GM12878 (cell line): ENCODE measurements at regions not wholly inside any gene's neighbourhood (a gene's known extent, or its start where the extent isn't known, plus 50 kb on each side); places are given as distances from the start of the nearest gene placed in this dataset.

Experiments
- NRF1 ChIP-seq: conservative IDR thresholded peaks from 2 replicates; pipeline ENCODE4 v1.6.1; 2011; ENCODE audit warnings: mild to moderate bottlenecking, low read depth, low read length, improper control_type of control experiment
- POLR2A ChIP-seq: IDR thresholded peaks from 2 replicates; pipeline ENCODE4 v1.6.1; 2011; ENCODE audit warnings: low read depth, mild to moderate bottlenecking, low read length
- TCF7 ChIP-seq: IDR thresholded peaks from 2 replicates; pipeline ENCODE4 v1.6.1; 2014; ENCODE audit warnings: antibody characterized with exemption, borderline replicate concordance
- ZZZ3 ChIP-seq: IDR thresholded peaks from 2 replicates; pipeline ENCODE4 v1.6.1; 2011; ENCODE audit warnings: low read depth; ENCODE audit not compliant: control insufficient read depth, insufficient read length

DNA sequence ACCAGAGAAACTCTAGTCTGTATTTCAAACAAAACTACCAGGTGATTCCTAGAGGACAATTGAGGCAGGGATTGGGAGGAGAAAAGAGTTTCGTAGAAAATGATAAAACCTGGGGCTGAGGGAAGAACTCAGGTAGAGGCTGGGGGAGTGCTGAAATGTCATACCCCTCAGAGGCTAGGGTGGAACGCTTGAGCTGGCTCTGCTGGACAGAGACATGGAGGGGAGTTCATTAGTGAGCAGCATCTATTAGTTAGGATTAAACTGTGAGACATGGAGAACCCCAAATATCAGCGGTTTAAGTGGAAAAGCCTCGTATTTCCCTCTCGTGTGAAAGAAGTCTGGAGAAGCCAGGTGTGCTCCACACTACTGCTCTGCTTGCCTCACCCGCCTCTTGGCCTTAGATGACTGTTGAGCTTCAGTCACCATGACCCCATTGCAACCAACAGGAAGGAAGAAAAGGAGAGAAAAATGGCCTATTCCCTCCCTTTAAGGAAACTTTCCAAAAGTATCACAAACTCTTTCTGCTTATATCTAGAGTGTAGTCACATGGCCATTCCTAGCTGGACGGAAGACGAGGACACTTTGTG, 53.7 kb upstream of the ABCA1 start:
- TF ChIP-seq POLR2A (no peak), ZZZ3 (no peak), NRF1 (no peak), TCF7 (no peak)
